ENCODE measurements at regions not wholly inside any gene's neighbourhood (a gene's known extent, or its start where the extent isn't known, plus 50 kb on each side); places are given as distances from the start of the nearest gene placed in this dataset.

- no peak overlapping the region for H3K4me3 ChIP-seq (ENCODE audit: low read depth in 1 of 3, low read length in 3 of 3)
- WGBS, result 63% methylated on average over 1 of the region's 1 CpG
- H3K9me3 ChIP-seq (ENCODE audit: control insufficient read depth in 4 of 4, low read length in 3 of 4), result no peaks in the 10 kb centered on the region
- H3K36me3 ChIP-seq (ENCODE audit: control insufficient read depth in 4 of 4, insufficient read depth in 3 of 4, low read depth in 1 of 4, low read length in 3 of 4), result no peaks in the 10 kb centered on the region
- no peak overlapping the region for H3K9ac ChIP-seq (ENCODE audit: low read depth in 1 of 2, low read length in 2 of 2)
- H3K27me3 ChIP-seq (ENCODE audit: control insufficient read depth in 4 of 4, insufficient read depth in 4 of 4, low read length in 3 of 4), result peaks cover 0 to 2% (median 1%) of the 10 kb centered on the region in 4 donors
- no peaks in the 10 kb centered on the region for H3K4me1 ChIP-seq (ENCODE audit: control insufficient read depth in 4 of 4, insufficient read depth in 4 of 4, low read length in 3 of 4)
- H3K27ac ChIP-seq (ENCODE audit: low read depth in 1 of 2, low read length in 2 of 2), result no peak overlapping the region
- no peak for DNase-seq (ENCODE audit: low spot score)
- TF ChIP-seq HNF4G (IDR thresholded peaks at IDR 0.05) (no peak), ATF3 (IDR thresholded peaks at IDR 0.05) (no peak), MAX (IDR thresholded peaks at IDR 0.05) (no peak), YY1 (IDR thresholded peaks at IDR 0.05) (no peak)
Observed at GRCh38 chr2:223121283-223121682, 69.3 kb downstream of the KCNE4 start.

GRCh38 chr2:223122781-223123180 is 70.8 kb downstream of the KCNE4 start:
- no peak overlapping the region for H3K4me3 ChIP-seq (ENCODE audit: low read depth in 1 of 3, low read length in 3 of 3)
- TF ChIP-seq HNF4A (conservative IDR thresholded peaks at IDR 0.05) (no peak), FOXA2 (IDR thresholded peaks at IDR 0.05) (no peak), FOXA1 (IDR thresholded peaks at IDR 0.05) (no peak), YY1 (IDR thresholded peaks at IDR 0.05) (no peak), EGR1 (IDR thresholded peaks at IDR 0.05; ENCODE audit: low read depth in 2 of 2) (no peak), NR2F2 (IDR thresholded peaks at IDR 0.05) (no peak), HNF4G (IDR thresholded peaks at IDR 0.05) (no peak), REST (IDR thresholded peaks at IDR 0.05) (no peak), ATF3 (IDR thresholded peaks at IDR 0.05) (no peak), ZBTB33 (IDR thresholded peaks at IDR 0.05) (no peak), CTCF (IDR thresholded peaks at IDR 0.05; ENCODE audit: low read depth, low read length, missing input control) (no peak), TAF1 (conservative IDR thresholded peaks at IDR 0.05) (no peak), RXRA (IDR thresholded peaks at IDR 0.05) (no peak), JUND (IDR thresholded peaks at IDR 0.05) (no peak), MAX (IDR thresholded peaks at IDR 0.05) (no peak), RAD21 (IDR thresholded peaks at IDR 0.05) (no peak), SP1 (IDR thresholded peaks at IDR 0.05) (no peak), GABPA (IDR thresholded peaks at IDR 0.05 in 1 of 2, conservative IDR thresholded peaks at IDR 0.05 in 1 of 2) (no peak)
- H3K36me3 ChIP-seq (ENCODE audit: control insufficient read depth in 4 of 4, insufficient read depth in 3 of 4, low read depth in 1 of 4, low read length in 3 of 4), result no peaks in the 10 kb centered on the region
- peaks cover 0 to 2% (median 1%) of the 10 kb centered on the region in 4 donors for H3K27me3 ChIP-seq (ENCODE audit: control insufficient read depth in 4 of 4, insufficient read depth in 4 of 4, low read length in 3 of 4)
- no peak overlapping the region for H3K9ac ChIP-seq (ENCODE audit: low read depth in 1 of 2, low read length in 2 of 2)
- H3K4me1 ChIP-seq (ENCODE audit: control insufficient read depth in 4 of 4, insufficient read depth in 4 of 4, low read length in 3 of 4), result no peaks in the 10 kb centered on the region
- no peak for DNase-seq (ENCODE audit: low spot score)
- WGBS, result 45% methylated on average over 4 of the region's 4 CpGs
- H3K27ac ChIP-seq (ENCODE audit: low read depth in 1 of 2, low read length in 2 of 2), result no peak overlapping the region
- H3K9me3 ChIP-seq (ENCODE audit: control insufficient read depth in 4 of 4, low read length in 3 of 4), result no peaks in the 10 kb centered on the region

All from liver (tissue), 8 donors.